WTC11 (cell line): ENCODE measurements at regions not wholly inside any gene's neighbourhood (a gene's known extent, or its start where the extent isn't known, plus 50 kb on each side); places are given as distances from the start of the nearest gene placed in this dataset.

Source experiments
- FOXP1 ChIP-seq: sonication (generic); formaldehyde crosslinking; IDR thresholded peaks from 2 replicates; pipeline ENCODE4 v1.8.0; 2022; ENCODE audit warnings: missing genetic modification reagents, mild to moderate bottlenecking, moderate library complexity, borderline replicate concordance
- MXD4 ChIP-seq: fragments of 250-450 bp; sonication (Bioruptor Pico); IDR thresholded peaks from 2 replicates; pipeline ENCODE4 v1.8.0; 2021; ENCODE audit warnings: mild to moderate bottlenecking, moderate library complexity, borderline replicate concordance
- ZNF219 ChIP-seq: sonication (generic); formaldehyde crosslinking; IDR thresholded peaks from 2 replicates; pipeline ENCODE4 v1.8.0; 2023; ENCODE audit warnings: missing genetic modification reagents, mild to moderate bottlenecking, borderline replicate concordance
- TF ChIP-seq, protein P1 (sequence below): sonication (generic); formaldehyde crosslinking; IDR thresholded peaks from 2 replicates; pipeline ENCODE4 v1.8.1; 2023; ENCODE audit warnings: mild to moderate bottlenecking, missing genetic modification reagents, moderate library complexity
- TF ChIP-seq, protein P2 (sequence below): sonication (generic); formaldehyde crosslinking; IDR thresholded peaks from 2 replicates; pipeline ENCODE4 v1.8.0; 2022; ENCODE audit warnings: mild to moderate bottlenecking, missing genetic modification reagents
- TF ChIP-seq, protein P3 (sequence below): fragments of 200-600 bp; IDR thresholded peaks from 2 replicates; pipeline ENCODE4 v1.8.0; 2022; ENCODE audit warnings: antibody characterized with exemption

DNA sequence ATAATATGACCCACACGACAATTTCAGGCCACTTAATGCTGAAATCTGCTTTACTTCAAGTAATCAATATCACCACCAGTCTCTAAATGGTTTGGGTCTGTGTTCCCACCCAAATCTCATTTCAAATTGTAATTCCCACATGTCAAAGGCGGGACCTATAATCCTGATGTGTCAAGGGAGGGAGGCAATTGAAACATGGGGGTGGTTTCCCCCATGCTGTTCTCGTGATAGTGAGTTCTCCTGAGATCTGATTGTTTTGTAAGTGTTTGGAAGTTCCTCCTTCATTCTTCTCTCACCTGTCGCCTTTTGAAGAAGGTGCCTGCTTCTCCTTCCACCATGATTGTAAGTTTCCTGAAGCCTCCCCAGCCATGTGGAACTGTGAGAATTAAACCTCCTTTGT is 178.4 kb downstream of the CRPPA start:
- TF ChIP-seq ZNF219 (CRISPR knock-in tag) = no peak
- TF ChIP-seq FOXP1 = no peak
- no peak for TF ChIP-seq MXD4
- TF ChIP-seq, protein P1, sequence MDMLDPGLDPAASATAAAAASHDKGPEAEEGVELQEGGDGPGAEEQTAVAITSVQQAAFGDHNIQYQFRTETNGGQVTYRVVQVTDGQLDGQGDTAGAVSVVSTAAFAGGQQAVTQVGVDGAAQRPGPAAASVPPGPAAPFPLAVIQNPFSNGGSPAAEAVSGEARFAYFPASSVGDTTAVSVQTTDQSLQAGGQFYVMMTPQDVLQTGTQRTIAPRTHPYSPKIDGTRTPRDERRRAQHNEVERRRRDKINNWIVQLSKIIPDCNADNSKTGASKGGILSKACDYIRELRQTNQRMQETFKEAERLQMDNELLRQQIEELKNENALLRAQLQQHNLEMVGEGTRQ (CRISPR knock-in tag) = no peak
- TF ChIP-seq, protein P2, sequence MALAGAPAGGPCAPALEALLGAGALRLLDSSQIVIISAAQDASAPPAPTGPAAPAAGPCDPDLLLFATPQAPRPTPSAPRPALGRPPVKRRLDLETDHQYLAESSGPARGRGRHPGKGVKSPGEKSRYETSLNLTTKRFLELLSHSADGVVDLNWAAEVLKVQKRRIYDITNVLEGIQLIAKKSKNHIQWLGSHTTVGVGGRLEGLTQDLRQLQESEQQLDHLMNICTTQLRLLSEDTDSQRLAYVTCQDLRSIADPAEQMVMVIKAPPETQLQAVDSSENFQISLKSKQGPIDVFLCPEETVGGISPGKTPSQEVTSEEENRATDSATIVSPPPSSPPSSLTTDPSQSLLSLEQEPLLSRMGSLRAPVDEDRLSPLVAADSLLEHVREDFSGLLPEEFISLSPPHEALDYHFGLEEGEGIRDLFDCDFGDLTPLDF (CRISPR knock-in tag) = no peak
- TF ChIP-seq, protein P3, sequence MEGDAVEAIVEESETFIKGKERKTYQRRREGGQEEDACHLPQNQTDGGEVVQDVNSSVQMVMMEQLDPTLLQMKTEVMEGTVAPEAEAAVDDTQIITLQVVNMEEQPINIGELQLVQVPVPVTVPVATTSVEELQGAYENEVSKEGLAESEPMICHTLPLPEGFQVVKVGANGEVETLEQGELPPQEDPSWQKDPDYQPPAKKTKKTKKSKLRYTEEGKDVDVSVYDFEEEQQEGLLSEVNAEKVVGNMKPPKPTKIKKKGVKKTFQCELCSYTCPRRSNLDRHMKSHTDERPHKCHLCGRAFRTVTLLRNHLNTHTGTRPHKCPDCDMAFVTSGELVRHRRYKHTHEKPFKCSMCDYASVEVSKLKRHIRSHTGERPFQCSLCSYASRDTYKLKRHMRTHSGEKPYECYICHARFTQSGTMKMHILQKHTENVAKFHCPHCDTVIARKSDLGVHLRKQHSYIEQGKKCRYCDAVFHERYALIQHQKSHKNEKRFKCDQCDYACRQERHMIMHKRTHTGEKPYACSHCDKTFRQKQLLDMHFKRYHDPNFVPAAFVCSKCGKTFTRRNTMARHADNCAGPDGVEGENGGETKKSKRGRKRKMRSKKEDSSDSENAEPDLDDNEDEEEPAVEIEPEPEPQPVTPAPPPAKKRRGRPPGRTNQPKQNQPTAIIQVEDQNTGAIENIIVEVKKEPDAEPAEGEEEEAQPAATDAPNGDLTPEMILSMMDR = no peak
